Fibroblast of skin of right quadriceps (primary cell): ENCODE measurements at regions not wholly inside any gene's neighbourhood (a gene's known extent, or its start where the extent isn't known, plus 50 kb on each side); places are given as distances from the start of the nearest gene placed in this dataset.
A peak's percentile ranks its signal among the peaks of the same experiment; 100 is the strongest.

Source experiments
- DNase-seq: peaks from one replicate; pipeline ENCODE4 v3.0.0-alpha.2; 2013

DNA sequence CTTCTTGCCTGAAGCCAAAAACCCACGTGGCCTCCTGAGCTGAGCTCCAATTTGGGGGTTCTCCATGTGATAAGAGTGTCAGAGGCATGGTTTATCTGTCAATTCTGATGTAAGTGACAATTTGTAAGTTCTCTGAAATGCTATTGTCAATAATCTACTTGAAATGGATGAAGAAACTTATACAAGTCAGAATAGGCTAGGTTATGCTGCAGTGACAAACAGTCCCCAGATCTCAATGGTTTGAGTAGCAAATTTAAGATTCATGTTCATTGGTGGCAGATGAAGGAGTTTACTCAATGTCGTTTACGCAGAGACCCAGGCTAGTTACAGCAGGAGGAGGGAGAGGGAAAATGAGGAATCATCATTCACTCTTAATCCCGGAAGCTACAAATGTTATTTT, 352.4 kb downstream of the KIF16B start:
- no peak for DNase-seq

DNA sequence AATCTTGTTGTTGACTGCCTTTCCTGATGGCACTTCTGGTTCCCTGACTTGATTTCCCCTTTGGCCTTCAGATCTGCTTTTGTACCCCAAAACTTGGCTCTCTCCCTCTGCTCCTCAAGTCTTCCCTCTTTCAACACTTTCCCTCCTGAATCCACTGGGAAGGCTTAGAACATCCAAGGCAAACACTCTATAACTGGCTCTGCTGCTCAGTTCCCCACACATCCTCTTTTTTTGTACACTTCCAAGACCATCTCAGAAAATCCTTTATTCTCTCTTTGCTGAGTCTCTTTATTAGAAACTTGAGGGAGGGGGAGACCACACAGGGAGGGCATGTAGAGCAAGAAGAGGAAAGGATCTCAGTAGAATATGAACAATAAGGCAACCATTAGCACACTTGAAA, 354.1 kb downstream of the KIF16B start:
- no peak for DNase-seq

DNA sequence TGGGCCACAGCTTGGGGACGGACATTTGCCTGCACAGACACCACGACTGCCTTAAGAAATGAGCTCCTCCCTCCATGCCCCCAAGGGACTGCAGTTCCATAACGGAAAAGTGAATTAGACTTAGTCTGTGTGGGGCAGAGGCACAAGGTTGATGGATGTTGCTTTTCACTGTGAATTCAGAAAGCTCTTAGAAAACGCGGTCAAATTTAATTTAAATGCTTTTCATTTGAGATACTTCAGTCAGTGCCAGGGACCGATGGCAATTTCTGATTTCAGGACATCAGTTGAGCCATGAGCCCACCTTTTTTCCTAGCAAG, 356.4 kb downstream of the KIF16B start:
- DNase-seq, result no peak

DNA sequence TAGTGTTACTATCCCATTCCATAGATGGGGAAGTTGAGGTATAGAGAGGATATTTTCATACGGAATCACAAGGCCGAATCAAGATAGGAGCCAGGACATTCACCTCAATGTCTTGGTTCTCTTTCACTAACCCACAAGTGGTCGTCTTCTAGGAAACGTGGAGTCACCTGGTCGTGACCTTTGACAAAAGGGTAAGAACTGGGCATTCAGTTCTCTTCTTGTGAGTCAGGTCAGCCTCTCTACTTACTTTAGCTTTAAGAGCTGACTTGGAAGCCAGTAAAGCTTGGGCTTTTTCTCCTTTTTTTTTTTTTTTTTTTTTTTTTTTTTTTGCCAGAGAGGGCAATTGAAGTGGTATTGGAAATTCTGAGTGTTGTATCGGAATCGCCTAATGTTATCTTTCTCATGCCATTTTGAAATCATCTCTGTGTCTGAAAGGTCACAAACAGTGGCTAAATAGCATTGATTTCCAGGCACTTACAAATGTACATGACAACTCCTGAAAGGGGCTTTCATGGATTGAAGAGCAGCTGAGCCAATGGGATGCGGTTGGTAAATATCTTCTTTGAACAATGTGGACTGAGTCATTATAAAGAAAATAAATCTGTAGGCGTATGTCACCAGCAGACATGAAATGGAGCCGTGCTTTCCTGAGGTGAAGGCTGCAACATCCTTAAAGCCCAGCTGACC, 356.9 kb downstream of the KIF16B start:
- DNase-seq, result no peak

DNA sequence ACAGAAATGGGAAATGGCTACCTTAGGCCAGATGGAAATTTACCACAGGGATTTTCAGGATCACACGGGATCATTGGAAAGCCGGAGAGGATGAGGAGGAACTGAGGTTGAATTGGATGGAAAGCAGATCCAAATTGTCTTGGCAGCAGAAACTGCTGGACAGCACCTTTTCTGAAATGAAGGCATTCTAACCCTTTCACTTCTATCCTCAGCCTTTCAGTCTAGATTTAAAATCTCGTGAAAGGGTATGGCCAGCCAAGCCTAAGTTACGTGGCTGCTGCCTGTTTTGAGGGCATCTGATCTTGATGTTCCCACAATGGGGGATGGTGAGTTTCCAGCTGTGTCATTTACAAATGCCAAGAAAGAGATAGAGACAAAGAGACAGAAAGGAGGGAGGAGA, 358.2 kb downstream of the KIF16B start:
- no peak for DNase-seq

DNA sequence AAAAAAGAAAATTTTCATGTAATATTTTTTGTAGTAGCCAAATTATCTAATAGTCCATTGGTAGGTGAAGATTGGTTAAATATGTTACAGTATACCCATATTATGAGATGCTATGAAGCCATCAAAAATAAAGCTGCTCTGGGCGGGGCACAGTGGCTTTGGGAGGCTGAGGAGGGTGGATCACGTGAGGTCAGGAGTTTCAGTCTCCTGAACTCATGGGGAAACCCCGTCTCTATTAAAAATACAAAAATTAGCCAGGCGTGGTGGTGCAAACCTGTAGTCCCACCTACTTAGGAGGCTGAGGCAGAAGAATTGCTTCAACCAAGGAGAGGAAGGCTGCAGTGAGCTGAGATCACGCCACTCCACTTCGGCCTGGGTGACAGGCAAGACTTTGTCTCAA, 360.5 kb downstream of the KIF16B start:
- DNase-seq, result no peak

DNA sequence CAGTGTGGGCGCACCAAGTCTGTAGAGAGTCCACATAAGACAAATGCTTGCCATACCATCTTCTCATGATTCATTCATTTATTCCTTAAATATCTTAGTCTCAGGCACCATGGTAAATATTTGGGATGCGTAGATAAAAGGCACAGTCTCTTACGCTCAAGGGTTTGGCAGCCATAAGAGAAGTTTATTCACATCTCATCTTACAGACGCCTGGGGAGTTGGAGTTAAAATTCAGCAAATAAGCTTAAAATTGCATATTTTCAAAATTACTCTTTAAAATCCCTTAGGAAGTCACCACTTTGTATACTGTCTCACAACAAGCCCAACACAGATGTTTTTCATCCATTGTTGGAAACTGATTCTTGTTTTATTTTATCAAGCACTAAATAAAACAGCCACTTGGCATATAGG, 363.3 kb downstream of the KIF16B start:
- DNase-seq, result peak; percentile 36

DNA sequence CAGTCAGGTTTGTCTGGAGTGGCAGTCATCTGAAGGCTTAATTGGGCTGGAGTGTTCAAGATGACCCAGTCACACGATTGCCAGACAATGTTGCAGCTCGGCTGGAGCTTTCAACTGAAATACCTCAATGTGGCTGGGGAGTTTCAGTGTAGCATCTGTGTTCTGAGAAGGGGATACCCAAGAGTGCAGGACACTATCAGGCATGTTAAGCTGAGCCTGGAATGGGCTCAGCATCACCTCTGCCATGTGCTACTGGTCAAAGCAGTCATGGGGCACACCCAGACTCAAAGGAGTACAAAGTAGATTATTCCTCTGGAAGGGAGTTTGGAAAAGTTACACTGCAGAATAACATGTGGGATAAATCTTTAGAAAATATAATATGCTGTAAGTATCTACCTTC, 363.9 kb downstream of the KIF16B start:
- no peak for DNase-seq

DNA sequence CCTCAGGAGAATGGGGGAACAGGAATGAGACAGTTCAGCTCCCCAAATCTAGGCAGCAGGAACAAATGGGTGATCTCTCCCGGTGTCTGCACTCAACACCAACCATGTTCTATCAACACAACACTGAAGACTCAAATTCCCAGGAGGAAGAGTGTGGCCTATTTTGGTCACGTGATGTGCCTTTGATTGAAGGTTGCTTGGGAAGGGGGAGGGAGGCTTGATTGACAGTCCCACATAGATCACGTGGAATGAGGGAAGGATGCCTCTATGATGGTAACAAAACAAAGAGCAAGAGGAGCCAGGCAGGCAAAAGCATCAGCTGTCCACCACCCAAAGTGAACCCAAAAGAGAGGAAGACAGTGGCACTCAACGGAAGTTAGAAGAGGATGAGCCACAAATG, 364.8 kb downstream of the KIF16B start:
- DNase-seq, result no peak

DNA sequence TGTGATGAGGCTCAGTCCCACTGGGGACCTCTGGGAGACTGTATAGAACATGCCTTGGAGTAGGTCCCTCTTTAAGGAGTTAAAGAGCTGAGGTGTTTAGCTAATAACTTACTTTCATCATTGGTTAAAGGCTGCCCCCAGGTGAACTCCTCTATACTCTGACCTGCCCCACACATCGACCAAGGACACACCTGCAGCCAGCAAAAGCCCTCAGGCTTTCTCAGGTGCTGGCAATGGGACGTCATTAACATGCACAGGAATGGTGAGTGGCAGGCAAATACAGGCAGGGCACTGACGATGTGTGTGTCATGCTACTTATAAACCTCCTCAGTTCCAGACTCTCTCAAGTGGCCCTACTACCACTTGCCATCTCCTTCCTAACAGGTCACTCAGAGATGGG, 366.4 kb downstream of the KIF16B start:
- DNase-seq, result no peak

DNA sequence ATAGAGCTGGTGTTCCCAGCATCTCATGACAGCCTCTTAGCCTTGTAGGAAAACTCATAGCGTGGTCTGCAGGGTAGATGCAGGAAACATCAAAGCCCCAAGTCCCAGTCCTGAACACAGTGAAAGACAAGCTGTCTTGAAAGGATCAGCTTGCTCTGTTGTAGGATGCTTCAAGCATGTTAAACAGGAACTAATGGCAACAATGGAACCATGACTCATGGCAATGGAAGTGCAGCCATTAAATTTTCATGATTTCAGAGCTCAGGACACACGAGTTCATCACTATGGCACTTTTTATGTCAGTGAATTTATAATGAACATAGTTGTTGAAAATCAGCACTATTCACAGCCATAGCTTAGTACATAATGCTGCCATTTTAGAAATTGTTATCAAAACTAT, 367.7 kb downstream of the KIF16B start:
- DNase-seq, result peak; percentile 26

DNA sequence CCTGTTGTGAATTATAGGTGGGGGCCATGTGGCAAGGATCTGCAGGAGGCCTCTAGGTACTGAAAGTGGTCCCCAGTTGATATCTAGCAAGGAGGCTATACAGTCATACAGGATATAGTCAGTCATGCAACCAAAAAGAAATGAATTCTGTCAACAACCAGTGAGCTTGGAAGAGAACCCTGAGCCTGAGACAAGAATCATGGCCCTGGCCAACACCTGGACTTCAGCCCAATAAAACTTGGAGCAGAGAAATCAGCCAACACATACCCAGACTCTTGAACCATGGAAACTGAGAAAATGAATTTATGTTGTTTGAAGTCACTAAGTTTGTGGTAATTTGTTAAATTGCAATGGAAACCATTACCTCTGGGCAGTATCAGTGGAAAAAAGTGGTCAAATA, 370.2 kb downstream of the KIF16B start:
- no peak for DNase-seq

DNA sequence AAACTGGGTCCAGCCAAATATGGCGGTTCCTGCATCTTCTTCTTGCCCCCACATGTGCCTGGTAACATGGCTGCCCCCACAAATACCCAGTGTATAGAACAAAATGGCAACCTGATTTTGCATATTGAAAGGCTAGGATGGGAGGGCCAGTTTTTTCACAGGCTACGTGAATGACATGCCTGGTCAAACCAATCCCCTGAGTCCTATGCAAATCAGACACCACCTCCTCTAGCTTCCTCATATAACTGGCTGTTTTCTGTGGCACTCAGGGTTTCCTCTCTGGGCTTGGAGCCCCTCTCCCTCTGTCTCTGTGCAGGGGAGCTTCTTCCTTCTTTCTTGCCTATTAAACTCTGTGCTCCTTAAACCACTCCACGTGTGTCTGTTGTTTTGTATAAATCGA, 372.1 kb downstream of the KIF16B start:
- no peak for DNase-seq

DNA sequence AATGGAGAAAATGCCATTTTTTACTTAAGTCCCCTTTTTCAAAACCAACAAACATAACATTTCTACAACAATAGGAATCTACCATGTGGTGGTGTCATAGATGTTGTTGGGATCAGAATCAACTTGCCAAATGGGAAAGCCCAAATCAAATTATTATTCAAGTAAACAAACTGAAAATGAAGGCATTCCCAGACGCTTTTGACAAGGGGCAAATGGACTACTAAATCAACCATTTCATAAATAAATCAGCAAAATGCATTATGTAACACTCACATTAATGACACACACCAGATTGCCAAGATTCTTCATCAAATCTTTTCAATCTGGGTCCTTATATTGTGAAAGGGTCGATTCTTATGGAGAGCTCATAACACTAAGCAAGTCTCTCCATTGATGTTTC, 375.6 kb downstream of the KIF16B start:
- DNase-seq, result no peak

DNA sequence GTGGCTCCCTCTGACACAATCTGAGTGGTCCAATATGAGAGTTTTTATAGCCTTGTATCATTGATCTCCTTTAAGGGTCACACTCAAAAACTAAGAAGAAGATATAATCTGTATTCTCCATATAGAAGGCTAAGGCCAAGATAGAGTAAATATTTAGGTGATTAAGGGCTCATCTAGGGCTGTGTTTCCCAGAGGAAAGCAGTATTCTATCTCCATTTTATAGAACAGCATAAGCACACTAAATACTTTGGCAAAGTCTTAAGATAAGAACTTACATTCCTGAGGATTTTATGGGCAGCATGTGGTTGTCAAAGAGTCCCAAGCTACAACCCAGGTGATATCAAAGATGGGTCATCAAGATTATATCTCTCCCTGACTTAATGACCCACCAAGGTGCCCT, 377.6 kb downstream of the KIF16B start:
- DNase-seq, result no peak

DNA sequence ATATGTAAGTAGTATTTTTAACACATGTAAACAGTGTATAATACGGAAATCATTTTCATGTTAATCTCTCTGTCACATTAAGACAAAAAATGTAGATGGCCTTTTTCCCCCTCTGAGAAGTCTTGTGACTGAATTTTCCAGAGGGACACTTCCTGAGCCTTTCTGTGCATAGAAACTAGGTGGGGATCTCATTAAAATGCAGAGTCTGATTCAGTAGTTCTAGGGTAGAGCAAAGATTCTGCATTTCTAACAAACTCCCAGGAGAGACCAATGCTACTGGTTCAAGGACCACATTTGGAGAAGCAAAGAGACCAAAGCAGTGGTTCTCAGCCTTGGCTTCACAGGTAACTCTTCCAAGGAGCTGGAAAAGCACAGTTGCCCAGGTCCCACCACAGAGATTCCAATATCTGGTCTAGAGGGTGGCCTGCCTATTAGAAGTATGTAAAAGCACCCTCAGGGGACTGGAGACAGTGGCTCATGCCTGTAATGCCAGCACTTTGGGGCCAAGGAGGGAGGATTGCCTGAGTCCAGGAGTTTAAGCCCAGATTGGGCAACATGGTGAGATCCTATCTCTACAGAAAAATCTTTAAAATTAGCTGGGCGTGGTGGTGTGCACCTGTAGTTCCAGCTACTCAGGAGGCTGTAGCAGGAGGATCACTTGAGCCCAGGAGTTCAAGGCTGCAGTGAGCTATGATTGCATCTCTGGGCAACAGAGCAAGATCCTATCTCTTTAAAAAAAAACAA, 378.5 kb downstream of the KIF16B start:
- DNase-seq, result no peak

DNA sequence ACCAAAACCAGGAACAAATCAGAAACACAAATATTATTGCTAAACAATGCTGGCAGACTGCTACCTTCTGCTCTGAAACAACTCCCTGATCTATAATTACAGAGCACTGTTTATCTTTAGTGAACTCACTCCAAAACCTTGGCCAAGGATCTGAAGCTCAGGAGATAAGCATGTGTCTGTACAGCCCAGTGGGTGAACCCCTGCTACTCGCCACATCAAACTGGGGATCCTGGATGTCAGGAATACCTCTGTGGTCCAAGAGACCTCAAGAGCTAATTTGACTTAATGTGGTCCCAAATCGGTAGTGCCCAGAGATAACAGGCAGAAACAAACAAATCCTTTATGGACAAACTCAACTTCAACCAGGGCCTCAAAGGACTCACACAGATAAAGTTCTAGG, 381.8 kb downstream of the KIF16B start:
- no peak for DNase-seq

DNA sequence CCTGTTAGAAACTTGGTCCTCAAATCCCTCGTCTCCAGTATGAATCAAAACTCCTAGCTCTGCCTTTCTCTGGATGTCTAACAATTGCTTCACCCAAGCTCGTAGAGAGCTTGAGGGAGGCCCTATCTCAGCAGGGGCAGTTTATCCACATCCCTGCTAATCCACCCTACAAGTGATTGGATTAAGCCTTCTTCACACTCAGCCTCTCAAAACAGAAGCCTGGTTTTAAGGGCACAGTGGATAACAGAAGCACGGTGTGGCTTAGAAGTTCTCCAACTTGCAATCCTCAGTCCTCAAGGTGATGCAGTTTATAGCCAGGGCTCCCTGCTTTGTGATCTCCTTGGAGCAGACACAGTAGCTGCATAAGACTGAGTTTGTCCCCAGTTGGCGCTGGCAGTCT, 383.9 kb downstream of the KIF16B start:
- no peak for DNase-seq

DNA sequence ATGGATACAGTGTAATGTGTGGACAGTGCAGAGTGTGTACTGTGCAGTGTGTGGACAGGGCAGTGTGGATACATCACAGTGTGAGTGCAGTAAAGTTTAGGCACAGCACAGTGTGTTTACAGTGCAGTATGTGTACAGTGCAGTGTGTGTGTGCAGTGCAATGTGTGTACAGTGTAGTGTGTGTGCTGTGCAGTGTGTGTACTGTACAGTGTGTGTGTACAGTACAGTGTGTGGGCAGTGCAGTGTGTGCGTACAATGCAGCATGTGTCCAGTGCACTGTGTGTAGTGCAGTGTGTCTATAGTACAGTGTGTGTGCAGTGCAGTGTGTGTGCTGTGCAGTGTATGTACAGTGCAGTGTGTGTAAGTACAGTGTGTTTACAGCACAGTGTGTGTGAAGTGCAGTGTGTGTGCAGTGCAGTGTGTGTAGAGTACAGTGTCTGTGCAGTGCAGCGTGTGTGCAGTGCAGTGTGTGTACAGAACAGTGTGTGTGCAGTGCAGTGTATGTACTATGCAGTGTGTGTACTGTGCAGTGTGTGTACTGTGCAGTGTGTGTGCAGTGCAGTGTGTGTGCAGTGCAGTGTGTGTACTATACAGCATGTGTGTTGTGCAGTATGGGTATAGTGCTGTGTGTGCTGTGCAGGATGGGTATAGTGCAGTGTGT, 385.2 kb downstream of the KIF16B start:
- no peak for DNase-seq

DNA sequence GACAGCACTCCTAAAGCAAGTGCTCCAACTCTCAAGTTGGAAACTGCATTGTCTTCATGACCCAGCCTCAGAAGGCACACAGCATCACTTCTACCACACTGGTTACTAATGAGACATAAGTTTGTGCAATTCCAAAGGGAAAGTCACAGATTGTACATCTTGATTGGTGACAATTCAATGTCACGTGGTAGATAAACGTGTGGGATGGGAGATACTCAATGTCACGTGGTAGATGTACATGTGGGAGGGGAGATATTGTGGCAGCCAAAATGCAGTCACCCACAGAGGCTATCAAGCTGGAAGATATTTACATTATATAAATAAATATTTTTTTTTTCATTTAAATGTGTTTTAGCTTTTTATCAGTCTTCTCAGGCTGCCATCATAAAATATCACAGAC, 393.3 kb downstream of the KIF16B start:
- DNase-seq, result no peak

DNA sequence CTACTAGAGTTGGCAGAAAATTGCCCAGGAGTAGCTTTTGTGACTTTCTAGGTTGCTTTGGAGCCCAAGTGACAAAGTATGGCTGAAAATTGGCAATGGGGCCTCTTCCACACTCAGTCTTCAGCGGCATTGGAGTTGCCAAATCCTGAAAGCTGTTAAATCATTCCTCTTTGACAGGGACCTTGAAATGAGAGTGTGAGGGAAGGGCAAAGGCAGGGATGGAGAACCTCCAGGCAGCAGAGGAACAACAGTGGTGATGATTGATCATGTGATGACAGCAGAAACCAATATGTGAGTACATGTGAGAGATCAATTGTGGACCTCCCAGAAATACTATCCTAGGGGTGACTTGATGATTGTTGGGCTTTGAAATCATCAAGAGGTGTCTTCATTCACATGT, 393.9 kb downstream of the KIF16B start:
- DNase-seq, result no peak

DNA sequence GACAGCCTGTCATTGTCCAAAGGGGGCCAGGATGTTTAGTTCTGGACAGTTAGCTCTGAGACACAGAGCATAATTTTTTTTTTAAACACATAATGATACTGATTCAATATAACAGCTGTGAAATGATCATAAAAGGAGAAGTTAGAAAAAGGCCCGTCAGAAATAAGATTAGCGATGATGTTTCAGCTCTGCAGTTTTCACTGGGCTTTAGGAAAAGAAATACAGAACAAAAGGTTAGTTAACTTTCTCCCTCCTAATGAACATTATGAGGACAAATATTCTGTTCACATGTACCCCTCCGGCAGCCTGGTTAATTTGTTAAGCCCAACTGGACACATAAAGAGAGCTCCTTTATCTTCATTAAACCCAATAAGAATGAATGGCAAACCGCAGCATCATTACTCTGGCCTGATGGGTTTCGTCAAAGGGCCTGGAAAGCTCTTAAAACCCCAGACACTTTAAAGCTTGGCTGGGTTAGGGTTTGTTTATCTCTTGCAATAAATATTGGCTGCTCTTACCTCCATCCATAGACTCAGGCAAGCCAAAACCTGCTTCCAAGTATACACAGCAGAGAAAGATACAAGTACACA, 394.6 kb downstream of the KIF16B start:
- DNase-seq, result no peak

DNA sequence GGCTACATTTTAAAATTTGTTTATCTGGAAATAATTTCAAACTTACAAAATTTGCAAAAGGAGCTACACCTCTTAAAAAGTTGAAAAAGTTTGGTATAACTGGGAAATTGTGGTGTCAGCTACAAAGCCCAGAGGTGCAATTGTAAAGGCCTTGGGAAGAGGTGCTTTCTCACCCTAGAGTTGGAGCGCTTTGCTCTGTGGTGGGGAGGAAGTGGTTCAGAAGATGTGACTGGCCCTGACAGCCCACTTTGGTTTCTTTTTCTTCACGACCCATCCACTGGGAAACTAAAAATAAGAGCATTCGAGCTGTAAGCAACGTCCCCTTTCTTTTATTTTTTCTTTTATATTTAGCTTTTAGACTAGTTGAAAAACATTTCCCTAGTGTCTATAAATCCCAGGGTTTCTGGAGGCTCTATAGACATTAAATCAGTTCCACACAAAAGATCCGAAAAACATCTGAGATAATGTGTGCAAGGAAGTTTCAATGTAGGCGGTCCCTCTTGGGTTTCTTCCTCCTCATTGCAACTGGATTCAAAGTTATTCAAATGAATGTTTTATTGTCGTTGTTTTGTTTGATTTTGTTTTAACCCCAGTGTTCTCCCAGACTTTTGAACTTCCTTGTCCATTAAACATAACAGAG, 397.8 kb downstream of the KIF16B start:
- DNase-seq, result no peak

DNA sequence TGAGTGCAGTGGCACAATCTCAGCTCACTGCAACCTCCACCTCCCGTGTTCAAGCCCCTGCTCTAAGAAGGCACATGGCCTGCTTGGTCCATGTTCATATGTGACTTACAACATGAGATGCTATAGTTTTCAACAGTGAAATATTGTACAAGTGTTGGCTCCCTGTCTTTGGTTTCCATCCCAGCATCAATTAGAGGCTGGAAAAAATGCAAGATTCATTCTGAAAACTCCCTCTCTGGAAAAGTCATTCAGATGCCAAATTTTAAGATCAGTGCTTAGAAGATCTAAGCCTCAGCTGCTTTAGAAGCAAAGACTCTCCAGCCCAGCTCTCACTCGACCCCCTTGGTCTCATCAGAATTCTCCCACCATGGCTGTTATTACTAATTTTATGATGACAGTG, 398.9 kb downstream of the KIF16B start:
- no peak for DNase-seq
